GM12872 (cell line): ENCODE measurements at regions not wholly inside any gene's neighbourhood (a gene's known extent, or its start where the extent isn't known, plus 50 kb on each side); places are given as distances from the start of the nearest gene placed in this dataset.

Experiments
- CTCF ChIP-seq: IDR thresholded peaks from 3 replicates; pipeline ENCODE4 v1.5.1; 2011; ENCODE audit warnings: low read depth, mild to moderate bottlenecking, low read length, moderate library complexity; ENCODE audit not compliant: insufficient read depth

DNA sequence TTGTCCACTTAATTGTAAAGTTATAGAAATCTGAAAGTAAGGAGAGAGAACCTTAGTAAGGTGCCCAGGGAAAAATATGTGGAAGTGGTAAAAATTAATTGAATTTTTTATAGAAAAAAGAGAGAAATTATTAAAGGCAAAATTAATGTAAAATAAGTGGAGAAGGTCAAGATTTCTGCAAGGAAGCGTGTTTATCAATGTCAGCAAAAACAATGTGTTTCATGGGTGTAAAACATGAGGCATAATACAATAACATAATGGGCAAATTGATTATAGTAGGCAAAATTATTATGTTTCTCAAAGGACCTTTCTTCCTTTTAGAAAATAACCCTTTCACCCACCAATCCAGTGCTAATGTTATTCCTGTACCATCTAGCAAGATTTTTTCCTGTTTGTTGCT is 1520.1 kb downstream of the REEP3 start:
- TF ChIP-seq CTCF = no peak

DNA sequence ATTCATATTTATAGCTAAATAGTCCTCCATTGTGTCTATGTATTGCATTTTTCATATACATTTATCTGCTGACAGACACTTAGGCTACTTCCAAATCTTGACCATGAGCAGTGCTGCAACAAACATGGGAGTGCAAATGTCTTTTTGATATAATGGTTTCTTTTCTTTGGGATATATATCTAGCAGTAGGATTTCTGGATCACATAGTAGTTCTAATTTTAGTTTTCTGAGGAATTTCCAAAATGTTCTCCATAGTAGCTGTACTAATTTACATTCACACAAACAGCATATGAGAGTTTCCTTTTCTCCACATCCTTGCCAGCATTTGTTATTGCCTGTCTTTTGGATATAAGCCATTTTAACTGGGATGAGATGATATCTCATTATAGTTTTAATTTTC is 1521.3 kb downstream of the REEP3 start:
- no peak for TF ChIP-seq CTCF

DNA sequence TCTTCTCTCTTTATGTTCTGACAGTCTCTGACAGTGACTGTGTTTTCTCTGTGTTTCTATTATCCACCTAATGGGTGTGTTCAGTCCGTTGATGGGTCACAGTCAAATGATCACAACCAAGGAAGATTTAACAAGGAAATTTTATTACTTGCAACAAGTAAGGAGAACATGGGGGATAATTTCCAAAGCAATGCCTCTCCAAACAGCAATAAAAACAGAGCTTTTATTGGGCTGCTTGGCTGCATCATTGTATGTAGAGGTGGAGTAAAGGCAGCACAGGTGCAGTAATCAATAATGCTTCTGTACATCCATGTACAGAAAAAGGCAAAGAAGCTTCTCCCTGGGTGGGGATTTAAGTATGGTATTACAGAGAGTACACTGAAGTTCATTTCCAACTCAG is 1525.6 kb downstream of the REEP3 start:
- TF ChIP-seq CTCF = no peak

GRCh38 chr10:65065278-65065677 is 1544.1 kb downstream of the REEP3 start:
- no peak for TF ChIP-seq CTCF

DNA sequence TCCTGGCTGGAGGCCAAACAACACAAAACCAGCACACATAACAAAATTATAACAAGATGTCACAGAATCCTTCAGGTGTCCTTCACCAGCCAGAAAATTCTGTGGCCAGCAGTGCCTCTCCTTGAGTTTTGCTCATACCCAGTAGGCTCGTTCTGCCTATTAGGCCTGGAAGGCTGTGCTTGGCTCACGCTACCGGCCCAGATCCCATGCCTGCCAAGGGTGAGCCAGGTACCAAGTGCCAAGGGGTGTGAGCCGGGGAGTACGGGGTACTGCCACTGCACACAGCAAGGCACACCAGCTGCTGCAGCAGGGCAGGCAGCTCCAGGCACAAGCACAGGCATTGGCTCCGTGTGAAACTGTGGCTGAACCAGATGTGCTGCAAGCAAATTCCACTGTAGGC is 1562.0 kb downstream of the REEP3 start:
- no peak for TF ChIP-seq CTCF

- TF ChIP-seq CTCF = no peak
Measured at GRCh38 chr10:65090991-65091390, 1569.8 kb downstream of the REEP3 start.

GRCh38 chr10:65100146-65100545 is 1578.9 kb downstream of the REEP3 start:
- no peak for TF ChIP-seq CTCF

DNA sequence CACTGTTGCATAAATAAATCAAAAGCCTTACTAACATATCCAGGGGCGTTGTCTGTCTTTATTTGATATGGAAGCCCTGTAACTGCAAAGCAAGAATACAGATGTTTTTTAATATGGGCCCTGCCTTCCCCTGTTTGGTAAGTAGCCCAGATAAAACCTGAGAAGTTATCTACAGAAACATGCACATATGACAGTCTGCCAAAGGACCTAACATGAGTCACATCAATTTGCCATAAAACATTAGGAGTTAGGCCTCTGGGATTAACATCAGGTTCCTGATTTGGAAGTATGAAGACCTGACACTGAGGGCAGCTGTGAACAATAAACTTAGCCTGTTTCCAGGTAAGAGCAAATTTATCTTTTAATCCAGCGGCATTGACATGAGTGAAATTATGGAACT is 1588.8 kb downstream of the REEP3 start:
- TF ChIP-seq CTCF = no peak
